ENCODE measurements at regions not wholly inside any gene's neighbourhood (a gene's known extent, or its start where the extent isn't known, plus 50 kb on each side); places are given as distances from the start of the nearest gene placed in this dataset.

GRCh38 chr18:47747260-47747795 is 183.1 kb downstream of the SMAD2 start:
- TF ChIP-seq CTCF (IDR thresholded peaks at IDR 0.05; ENCODE audit: poor library complexity) = no peak
- no peak for TF ChIP-seq EZH2 (IDR thresholded peaks at IDR 0.05; ENCODE audit: borderline replicate concordance)

All from hepatocyte (in vitro differentiated cells).